MM.1S (cell line): ENCODE measurements at regions not wholly inside any gene's neighbourhood (a gene's known extent, or its start where the extent isn't known, plus 50 kb on each side); places are given as distances from the start of the nearest gene placed in this dataset.

Experiments
- DNase-seq: peaks from one replicate; pipeline ENCODE4 v3.0.0-alpha.2; 2015
- H2AFZ ChIP-seq: fragments of 300-600 bp; sonication (generic); 2 replicates; pipeline ENCODE4 v1.6.0; 2016; ENCODE audit warnings: antibody characterized with exemption, low read length
- H3F3A ChIP-seq: fragments of 300-600 bp; sonication (generic); 2 replicates; pipeline ENCODE4 v1.6.1; 2016; ENCODE audit warnings: mild to moderate bottlenecking, antibody characterized with exemption, low read length, moderate library complexity, mixed read lengths; ENCODE audit not compliant: insufficient read depth
- H3K27ac ChIP-seq: fragments of 300-600 bp; sonication (generic); 2 replicates; pipeline ENCODE4 v1.5.1; 2016; ENCODE audit warnings: mild to moderate bottlenecking, low read length
- H3K27me3 ChIP-seq: fragments of 300-600 bp; sonication (generic); replicated peaks from 2 replicates; pipeline ENCODE4 v1.6.0; 2016; ENCODE audit warnings: low read length; ENCODE audit not compliant: insufficient read depth
- H3K36me3 ChIP-seq: fragments of 300-600 bp; sonication (generic); replicated peaks from 2 replicates; pipeline ENCODE4 v1.6.1; 2016; ENCODE audit warnings: mild to moderate bottlenecking, low read length, mixed read lengths; ENCODE audit not compliant: insufficient read depth
- H3K4me1 ChIP-seq: fragments of 300-600 bp; sonication (generic); 2 replicates; pipeline ENCODE4 v1.6.1; 2016; ENCODE audit warnings: low read length, mixed read lengths
- H3K4me2 ChIP-seq: fragments of 300-600 bp; sonication (generic); 2 replicates; pipeline ENCODE4 v1.6.0; 2016; ENCODE audit warnings: low read depth, low read length
- H3K4me3 ChIP-seq: fragments of 300-600 bp; sonication (generic); 2 replicates; pipeline ENCODE4 v1.5.1; 2016; ENCODE audit warnings: low read length, mixed read lengths
- H3K79me2 ChIP-seq: fragments of 300-600 bp; sonication (generic); 2 replicates; pipeline ENCODE4 v1.6.1; 2016; ENCODE audit warnings: mixed run types, low read length, mixed read lengths
- H3K9ac ChIP-seq: fragments of 300-600 bp; sonication (generic); 2 replicates; pipeline ENCODE4 v1.6.1; 2016; ENCODE audit warnings: low read length, mixed read lengths
- H3K9me2 ChIP-seq: fragments of 300-600 bp; sonication (generic); replicated peaks from 2 replicates; pipeline ENCODE4 v1.6.1; 2016; ENCODE audit warnings: mild to moderate bottlenecking, low read length, mixed read lengths; ENCODE audit not compliant: insufficient read depth
- H3K9me3 ChIP-seq: fragments of 300-600 bp; sonication (generic); replicated peaks from 2 replicates; pipeline ENCODE4 v1.6.1; 2016; ENCODE audit warnings: mild to moderate bottlenecking, low read length, mixed read lengths; ENCODE audit not compliant: insufficient read depth
- H4K20me1 ChIP-seq: fragments of 300-600 bp; sonication (generic); 2 replicates; pipeline ENCODE4 v1.6.1; 2016; ENCODE audit warnings: mild to moderate bottlenecking, low read length, moderate library complexity, mixed read lengths; ENCODE audit not compliant: insufficient read depth
- CTCF ChIP-seq: fragments of 300-600 bp; sonication (generic); IDR thresholded peaks from 2 replicates; pipeline ENCODE4 v1.5.1; 2016; ENCODE audit warnings: antibody characterized with exemption, low read length, mixed read lengths
- EZH2 ChIP-seq: fragments of 300-600 bp; sonication (generic); optimal IDR thresholded peaks from 2 replicates; pipeline ENCODE3; 2017; ENCODE audit warnings: low read depth, mild to moderate bottlenecking, antibody characterized with exemption, low read length, mixed read lengths
- EZH2phosphoT487 ChIP-seq: fragments of 300-600 bp; sonication (generic); IDR thresholded peaks from 2 replicates; pipeline ENCODE4 v1.6.1; 2018; ENCODE audit warnings: antibody characterized with exemption, low read length

DNA sequence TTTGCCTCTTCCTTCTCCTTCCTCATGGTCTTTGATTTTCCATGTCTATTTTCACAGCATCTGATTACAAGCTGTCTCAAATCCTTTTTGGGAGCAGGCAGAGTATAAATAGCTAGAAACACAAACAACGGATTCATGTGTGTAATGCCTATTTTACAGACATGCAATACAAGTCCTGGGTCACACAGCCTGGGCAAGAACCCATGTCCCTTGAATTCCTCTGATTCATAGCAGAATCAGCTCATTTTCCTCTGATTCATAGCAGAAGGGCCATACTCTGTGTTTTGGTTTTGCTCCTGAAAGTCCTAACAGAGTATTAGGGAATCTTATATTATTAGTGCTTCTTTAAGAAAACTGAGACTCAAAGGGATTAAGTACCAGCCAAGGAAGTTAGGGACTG is 71.3 kb downstream of the IRX5 start:
- Histone ChIP-seq H3K27ac (no peak overlapping the region), H3K9ac (no peak overlapping the region), H3K4me1 (no peaks in the 10 kb centered on the region), H2AFZ (no peak overlapping the region), H4K20me1 (no peaks in the 10 kb centered on the region), H3K4me3 (no peak overlapping the region), H3K4me2 (no peak overlapping the region), H3K27me3 (no peaks in the 10 kb centered on the region), H3K79me2 (no peaks in the 10 kb centered on the region), H3K36me3 (no peaks in the 10 kb centered on the region), H3K9me3 (no peaks in the 10 kb centered on the region), H3K9me2 (no peaks in the 10 kb centered on the region), H3F3A (no peaks in the 10 kb centered on the region)
- TF ChIP-seq CTCF (no peak), EZH2 (no peak), EZH2phosphoT487 (no peak)
- DNase-seq: no peak

DNA sequence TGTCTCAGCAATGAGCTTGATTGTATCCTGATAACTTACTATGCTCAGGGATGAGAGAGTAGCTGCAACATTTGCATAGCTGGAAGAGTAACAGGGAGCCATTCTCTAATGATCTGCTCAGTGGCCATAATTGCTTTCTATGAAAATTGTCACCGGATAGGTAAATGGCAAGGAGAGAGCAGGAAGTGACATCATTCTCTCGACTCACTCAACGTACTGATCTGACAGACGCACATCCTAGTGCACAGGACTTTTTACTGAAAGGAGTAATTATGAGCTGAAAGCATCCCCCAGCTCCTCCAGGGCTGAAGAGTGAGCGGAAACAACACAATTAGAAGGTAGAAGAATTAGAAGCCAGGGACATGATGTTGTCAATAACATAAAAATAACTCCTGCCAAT is 71.8 kb downstream of the IRX5 start:
- DNase-seq: no peak
- Histone ChIP-seq H3K79me2 (no peaks in the 10 kb centered on the region), H3F3A (no peaks in the 10 kb centered on the region), H3K36me3 (no peaks in the 10 kb centered on the region), H3K9ac (no peak overlapping the region), H3K4me2 (no peak overlapping the region), H3K4me1 (no peaks in the 10 kb centered on the region), H3K4me3 (no peak overlapping the region), H3K9me2 (no peaks in the 10 kb centered on the region), H3K9me3 (no peaks in the 10 kb centered on the region), H3K27me3 (no peaks in the 10 kb centered on the region), H3K27ac (no peak overlapping the region), H2AFZ (no peak overlapping the region), H4K20me1 (no peaks in the 10 kb centered on the region)
- TF ChIP-seq EZH2phosphoT487 (no peak), CTCF (no peak), EZH2 (no peak)

DNA sequence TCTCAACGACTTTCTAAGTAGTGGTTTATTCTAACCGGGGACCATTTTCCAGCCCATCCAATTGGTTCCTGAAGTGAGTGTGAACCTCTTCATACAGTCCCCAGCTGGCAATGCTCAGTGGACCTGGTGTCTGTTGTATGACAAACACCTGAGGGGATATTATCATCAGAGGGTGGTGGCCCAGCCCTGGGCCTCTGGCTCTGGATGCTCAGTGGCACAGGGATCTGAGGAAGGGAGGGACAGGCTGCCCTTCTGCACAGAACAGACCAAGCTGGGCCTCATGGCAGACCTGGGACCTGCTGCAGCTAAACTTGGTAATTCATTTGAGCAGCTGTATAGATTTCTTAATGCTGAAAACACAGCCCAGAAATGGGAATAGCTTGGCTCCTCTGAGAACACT is 72.6 kb downstream of the IRX5 start:
- H3K27ac ChIP-seq: no peak overlapping the region
- no peaks in the 10 kb centered on the region for H3K9me2 ChIP-seq
- H3K4me2 ChIP-seq: no peak overlapping the region
- no peaks in the 10 kb centered on the region for H3K27me3 ChIP-seq
- no peaks in the 10 kb centered on the region for H3K9me3 ChIP-seq
- no peaks in the 10 kb centered on the region for H3F3A ChIP-seq
- H2AFZ ChIP-seq: no peak overlapping the region
- no peaks in the 10 kb centered on the region for H4K20me1 ChIP-seq
- no peaks in the 10 kb centered on the region for H3K79me2 ChIP-seq
- no peak overlapping the region for H3K4me3 ChIP-seq
- TF ChIP-seq EZH2 (no peak), CTCF (no peak), EZH2phosphoT487 (no peak)
- no peaks in the 10 kb centered on the region for H3K4me1 ChIP-seq
- DNase-seq: no peak
- H3K36me3 ChIP-seq: no peaks in the 10 kb centered on the region
- H3K9ac ChIP-seq: no peak overlapping the region

- no peaks in the 10 kb centered on the region for H3K9me3 ChIP-seq
- no peak overlapping the region for H3K4me2 ChIP-seq
- H3F3A ChIP-seq: no peaks in the 10 kb centered on the region
- no peak overlapping the region for H2AFZ ChIP-seq
- H3K36me3 ChIP-seq: no peaks in the 10 kb centered on the region
- H4K20me1 ChIP-seq: no peaks in the 10 kb centered on the region
- no peaks in the 10 kb centered on the region for H3K9me2 ChIP-seq
- no peak for DNase-seq
- TF ChIP-seq EZH2 (no peak), EZH2phosphoT487 (no peak), CTCF (no peak)
- H3K4me3 ChIP-seq: no peak overlapping the region
- no peak overlapping the region for H3K27ac ChIP-seq
- H3K9ac ChIP-seq: no peak overlapping the region
- no peaks in the 10 kb centered on the region for H3K4me1 ChIP-seq
- H3K79me2 ChIP-seq: no peaks in the 10 kb centered on the region
- H3K27me3 ChIP-seq: no peaks in the 10 kb centered on the region
Measured at GRCh38 chr16:55003916-55004315, 73.3 kb downstream of the IRX5 start.
